HEK293 (cell line): ENCODE measurements at regions not wholly inside any gene's neighbourhood (a gene's known extent, or its start where the extent isn't known, plus 50 kb on each side); places are given as distances from the start of the nearest gene placed in this dataset.

ENCODE experiments used
- CTCF ChIP-seq: fragments of 450-650 bp; formaldehyde crosslinking; IDR thresholded peaks from 2 replicates; pipeline ENCODE4 v1.5.1; 2016; ENCODE audit warnings: missing biosample characterization, missing genetic modification characterization
- REST ChIP-seq: fragments of 450-650 bp; formaldehyde crosslinking; IDR thresholded peaks from 2 replicates; pipeline ENCODE4 v1.5.1; 2016; ENCODE audit warnings: missing biosample characterization, missing genetic modification characterization
- ZBTB48 ChIP-seq: fragments of 450-650 bp; formaldehyde crosslinking; IDR thresholded peaks from 2 replicates; pipeline ENCODE4 v1.5.1; 2016; ENCODE audit warnings: missing biosample characterization, missing genetic modification characterization
- ZBTB49 ChIP-seq: fragments of 450-650 bp; formaldehyde crosslinking; IDR thresholded peaks from 2 replicates; pipeline ENCODE4 v1.5.1; 2016; ENCODE audit warnings: missing biosample characterization, missing genetic modification characterization, low read depth
- ZNF423 ChIP-seq: fragments of 450-650 bp; formaldehyde crosslinking; IDR thresholded peaks from 2 replicates; pipeline ENCODE4 v1.5.1; 2016; ENCODE audit warnings: missing biosample characterization, missing genetic modification characterization
- ZNF664 ChIP-seq: fragments of 450-650 bp; formaldehyde crosslinking; IDR thresholded peaks from 2 replicates; pipeline ENCODE4 v1.5.1; 2016; ENCODE audit warnings: missing biosample characterization, missing genetic modification characterization
- ZNF707 ChIP-seq: fragments of 450-650 bp; formaldehyde crosslinking; IDR thresholded peaks from 2 replicates; pipeline ENCODE4 v1.5.1; 2016; ENCODE audit warnings: missing biosample characterization, missing genetic modification characterization

GRCh38 chr13:63680704-63681103 is 2265.1 kb upstream of the PCDH20 start:
- TF ChIP-seq ZBTB49 (no peak), CTCF (tag by site-specific recombination) (no peak), REST (tag by site-specific recombination) (no peak), ZBTB48 (no peak), ZNF707 (tag by site-specific recombination) (no peak), ZNF664 (tag by site-specific recombination) (no peak), ZNF423 (tag by site-specific recombination) (no peak)
